HAP-1 (cell line): ENCODE measurements at regions not wholly inside any gene's neighbourhood (a gene's known extent, or its start where the extent isn't known, plus 50 kb on each side); places are given as distances from the start of the nearest gene placed in this dataset.
"Not testable (repeated sequence)": the region's sequence is repeated elsewhere in the genome, so short reads cannot be mapped to it uniquely, and the experiment has no call there.

Experiments
- DNase-seq, 2 experiments: peaks; one replicate each; pipeline ENCODE4 v3.0.0-alpha.2; 2016 to 2020; ENCODE audit warnings: low spot score in 2 of 2
- H3K27me3 ChIP-seq: fragments of 250-450 bp; sonication (Bioruptor Pico); 2 replicates; pipeline ENCODE4 v1.5.1; 2020; ENCODE audit warnings: low read depth, mild to moderate bottlenecking, moderate library complexity
- H3K36me3 ChIP-seq: fragments of 250-450 bp; sonication (Bioruptor Pico); replicated peaks from 2 replicates; pipeline ENCODE4 v1.5.1; 2020; ENCODE audit warnings: mild to moderate bottlenecking
- H3K4me1 ChIP-seq: fragments of 250-450 bp; sonication (Bioruptor Pico); 2 replicates; pipeline ENCODE4 v1.5.1; 2020; ENCODE audit warnings: mild to moderate bottlenecking
- H3K4me3 ChIP-seq: fragments of 250-450 bp; sonication (Bioruptor Pico); 2 replicates; pipeline ENCODE4 v1.5.1; 2020; ENCODE audit warnings: mild to moderate bottlenecking, moderate library complexity
- H3K9me3 ChIP-seq: fragments of 250-450 bp; sonication (Bioruptor Pico); 2 replicates; pipeline ENCODE4 v1.5.1; 2020; ENCODE audit warnings: mild to moderate bottlenecking, moderate library complexity
- in situ Hi-C: fragments of 300-500 bp; cut with MboI; formaldehyde crosslinking; loops from 3 replicates; pipeline ENCODE4 v1.14.3; 2020; ENCODE audit warnings: low sequenced_read_pairs, inconsistent platforms, mixed read lengths

GRCh38 chr9:82128011-82128696 is 139.6 kb downstream of the SPATA31D1 start:
- no peaks in the 10 kb centered on the region for H3K9me3 ChIP-seq
- DNase-seq = no peak
- in situ Hi-C loops = no loop called here
- no peak overlapping the region for H3K4me3 ChIP-seq
- no peaks in the 10 kb centered on the region for H3K4me1 ChIP-seq
- no peaks in the 10 kb centered on the region for H3K27me3 ChIP-seq
- no peaks in the 10 kb centered on the region for H3K36me3 ChIP-seq

GRCh38 chr9:82129708-82130107 is 141.1 kb downstream of the SPATA31D1 start:
- Histone ChIP-seq H3K27me3 (no peaks in the 10 kb centered on the region), H3K9me3 (no peaks in the 10 kb centered on the region), H3K4me1 (no peaks in the 10 kb centered on the region), H3K4me3 (no peak overlapping the region), H3K36me3 (no peaks in the 10 kb centered on the region)
- DNase-seq = no peak
- in situ Hi-C loops = no loop called here

- Histone ChIP-seq H3K4me1 (no peaks in the 10 kb centered on the region), H3K4me3 (no peak overlapping the region), H3K36me3 (no peaks in the 10 kb centered on the region), H3K27me3 (no peaks in the 10 kb centered on the region), H3K9me3 (no peaks in the 10 kb centered on the region)
- in situ Hi-C loops = no loop called here
- no peak for DNase-seq
Observed at GRCh38 chr9:82130331-82131042, 141.9 kb downstream of the SPATA31D1 start.

GRCh38 chr9:82131072-82131471 is 142.5 kb downstream of the SPATA31D1 start:
- H3K4me3 ChIP-seq = no peak overlapping the region
- no peaks in the 10 kb centered on the region for H3K4me1 ChIP-seq
- H3K36me3 ChIP-seq = no peaks in the 10 kb centered on the region
- no peaks in the 10 kb centered on the region for H3K9me3 ChIP-seq
- in situ Hi-C loops = no loop called here
- no peaks in the 10 kb centered on the region for H3K27me3 ChIP-seq
- DNase-seq = no peak

GRCh38 chr9:82132024-82132423 is 143.5 kb downstream of the SPATA31D1 start:
- in situ Hi-C loops = no loop called here
- H3K9me3 ChIP-seq = no peaks in the 10 kb centered on the region
- no peak for DNase-seq
- no peaks in the 10 kb centered on the region for H3K27me3 ChIP-seq
- H3K36me3 ChIP-seq = no peaks in the 10 kb centered on the region
- no peaks in the 10 kb centered on the region for H3K4me1 ChIP-seq
- no peak overlapping the region for H3K4me3 ChIP-seq

- H3K36me3 ChIP-seq = no peaks in the 10 kb centered on the region
- no peaks in the 10 kb centered on the region for H3K27me3 ChIP-seq
- H3K9me3 ChIP-seq = no peaks in the 10 kb centered on the region
- in situ Hi-C loops = no loop called here
- H3K4me1 ChIP-seq = no peaks in the 10 kb centered on the region
- no peak for DNase-seq
- H3K4me3 ChIP-seq = no peak overlapping the region
Observed at GRCh38 chr9:82134010-82134409, 145.4 kb downstream of the SPATA31D1 start.

- H3K4me3 ChIP-seq = no peak overlapping the region
- H3K4me1 ChIP-seq = no peaks in the 10 kb centered on the region
- no peaks in the 10 kb centered on the region for H3K9me3 ChIP-seq
- no peak for DNase-seq
- no peaks in the 10 kb centered on the region for H3K36me3 ChIP-seq
- no peaks in the 10 kb centered on the region for H3K27me3 ChIP-seq
- in situ Hi-C loops = no loop called here
Observed at GRCh38 chr9:82135106-82135505, 146.5 kb downstream of the SPATA31D1 start.

- H3K36me3 ChIP-seq, H3K4me3 ChIP-seq, H3K9me3 ChIP-seq, H3K4me1 ChIP-seq, H3K27me3 ChIP-seq, DNase-seq, in situ Hi-C loops: not testable (repeated sequence)
Observed at GRCh38 chr9:82138081-82138480, 149.5 kb downstream of the SPATA31D1 start.

GRCh38 chr9:82140471-82140870 is 151.9 kb downstream of the SPATA31D1 start:
- in situ Hi-C loops = no loop called here
- no peak for DNase-seq
- Histone ChIP-seq H3K27me3 (no peaks in the 10 kb centered on the region), H3K9me3 (no peaks in the 10 kb centered on the region), H3K4me1 (no peaks in the 10 kb centered on the region), H3K4me3 (no peak overlapping the region), H3K36me3 (no peaks in the 10 kb centered on the region)

GRCh38 chr9:82144803-82145202 is 156.2 kb downstream of the SPATA31D1 start:
- Histone ChIP-seq H3K36me3 (no peaks in the 10 kb centered on the region), H3K4me1 (no peaks in the 10 kb centered on the region), H3K27me3 (no peaks in the 10 kb centered on the region), H3K4me3 (no peak overlapping the region), H3K9me3 (no peaks in the 10 kb centered on the region)
- no peak for DNase-seq
- in situ Hi-C loops = no loop called here

GRCh38 chr9:82146677-82147076 is 158.1 kb downstream of the SPATA31D1 start:
- no peak overlapping the region for H3K4me3 ChIP-seq
- H3K4me1 ChIP-seq = no peaks in the 10 kb centered on the region
- no peaks in the 10 kb centered on the region for H3K36me3 ChIP-seq
- H3K9me3 ChIP-seq = no peaks in the 10 kb centered on the region
- in situ Hi-C loops = no loop called here
- DNase-seq = no peak
- H3K27me3 ChIP-seq = no peaks in the 10 kb centered on the region

- H3K27me3 ChIP-seq = no peaks in the 10 kb centered on the region
- no peak for DNase-seq
- H3K4me3 ChIP-seq = no peak overlapping the region
- H3K4me1 ChIP-seq = no peaks in the 10 kb centered on the region
- in situ Hi-C loops = no loop called here
- no peaks in the 10 kb centered on the region for H3K36me3 ChIP-seq
- no peaks in the 10 kb centered on the region for H3K9me3 ChIP-seq
Observed at GRCh38 chr9:82147798-82148425, 159.3 kb downstream of the SPATA31D1 start.

GRCh38 chr9:82148426-82148810 is 159.8 kb downstream of the SPATA31D1 start:
- H3K9me3 ChIP-seq = no peaks in the 10 kb centered on the region
- H3K4me1 ChIP-seq = no peaks in the 10 kb centered on the region
- H3K27me3 ChIP-seq = no peaks in the 10 kb centered on the region
- DNase-seq = no peak
- H3K4me3 ChIP-seq = no peak overlapping the region
- in situ Hi-C loops = no loop called here
- H3K36me3 ChIP-seq = no peaks in the 10 kb centered on the region

GRCh38 chr9:82148901-82149461 is 160.4 kb downstream of the SPATA31D1 start:
- no peak for DNase-seq
- H3K4me3 ChIP-seq = no peak overlapping the region
- H3K36me3 ChIP-seq = no peaks in the 10 kb centered on the region
- H3K4me1 ChIP-seq = no peaks in the 10 kb centered on the region
- H3K27me3 ChIP-seq = no peaks in the 10 kb centered on the region
- in situ Hi-C loops = no loop called here
- no peaks in the 10 kb centered on the region for H3K9me3 ChIP-seq
